ENCODE measurements at regions not wholly inside any gene's neighbourhood (a gene's known extent, or its start where the extent isn't known, plus 50 kb on each side); places are given as distances from the start of the nearest gene placed in this dataset.

DNA sequence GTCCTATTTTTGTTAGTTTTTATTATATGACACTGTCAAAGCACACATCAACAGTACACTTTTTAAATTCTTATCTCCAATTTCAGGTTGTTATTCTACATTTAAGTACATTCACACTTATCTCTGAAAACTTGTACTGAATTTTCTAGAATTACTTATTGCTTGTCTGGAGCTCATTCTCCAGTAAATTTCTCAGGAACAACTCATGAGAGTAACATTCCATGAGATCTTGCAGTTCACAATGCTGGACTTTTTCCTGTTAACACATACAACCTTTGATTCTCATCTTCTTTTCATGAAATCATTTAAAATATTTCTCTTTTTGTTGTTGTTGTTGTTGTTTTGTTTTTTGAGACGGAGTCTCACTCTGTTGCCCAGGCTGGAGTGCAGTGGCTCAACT is 320.9 kb upstream of the CAMK1G start:
- no peak for DNase-seq
- intact Hi-C loops (cut with DNase I): no loop called here

DNA sequence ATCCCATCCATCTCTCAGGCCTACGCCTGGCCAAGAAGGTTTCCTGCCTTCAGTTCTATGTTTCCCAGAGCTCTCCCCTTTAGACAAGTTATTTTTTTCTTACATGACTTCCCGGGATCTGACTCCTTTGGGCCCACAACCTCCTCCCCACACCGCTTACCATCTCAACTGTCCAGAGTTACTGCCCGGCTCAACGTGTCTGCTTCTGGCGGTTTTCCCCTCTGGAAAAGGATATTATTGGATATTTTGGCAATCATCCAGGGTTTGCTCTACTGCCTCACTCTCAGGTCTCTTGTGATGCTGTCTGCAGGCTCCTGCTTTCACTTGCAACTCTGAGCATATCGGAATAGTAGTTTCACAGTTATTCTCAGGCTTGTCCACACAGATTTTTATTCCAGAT is 318.2 kb upstream of the CAMK1G start:
- intact Hi-C loops (cut with DNase I): no loop called here
- DNase-seq: no peak

DNA sequence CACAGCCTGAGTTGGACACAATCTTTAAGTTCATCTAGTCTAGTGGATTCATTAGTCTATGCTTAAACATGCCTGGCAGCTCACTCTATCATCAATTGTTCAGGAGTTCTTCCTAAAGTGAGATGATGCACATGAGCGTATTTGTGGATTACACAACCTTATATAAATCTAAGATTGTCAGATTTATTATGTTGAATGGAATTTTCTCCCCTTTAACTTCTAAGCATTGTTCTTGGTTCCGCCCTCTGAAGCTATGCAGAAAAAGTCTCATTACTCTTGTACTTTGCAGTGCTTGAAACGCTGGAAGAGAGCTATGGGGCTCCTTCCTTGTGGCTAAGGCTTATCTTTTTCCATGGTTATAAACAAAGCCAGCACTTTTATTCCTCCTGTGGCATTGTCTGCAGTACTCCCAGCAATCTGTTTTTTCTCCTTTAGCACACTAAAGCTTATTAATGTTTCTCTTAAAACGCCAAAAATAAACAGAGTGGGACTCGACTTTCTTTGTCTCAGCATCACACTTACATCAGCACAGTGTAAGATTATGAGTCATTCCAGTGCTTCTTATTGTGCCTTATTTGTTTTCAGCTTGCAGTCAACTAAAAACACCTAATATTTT is 316.8 kb upstream of the CAMK1G start:
- intact Hi-C loops (cut with DNase I): no loop called here
- no peak for DNase-seq

DNA sequence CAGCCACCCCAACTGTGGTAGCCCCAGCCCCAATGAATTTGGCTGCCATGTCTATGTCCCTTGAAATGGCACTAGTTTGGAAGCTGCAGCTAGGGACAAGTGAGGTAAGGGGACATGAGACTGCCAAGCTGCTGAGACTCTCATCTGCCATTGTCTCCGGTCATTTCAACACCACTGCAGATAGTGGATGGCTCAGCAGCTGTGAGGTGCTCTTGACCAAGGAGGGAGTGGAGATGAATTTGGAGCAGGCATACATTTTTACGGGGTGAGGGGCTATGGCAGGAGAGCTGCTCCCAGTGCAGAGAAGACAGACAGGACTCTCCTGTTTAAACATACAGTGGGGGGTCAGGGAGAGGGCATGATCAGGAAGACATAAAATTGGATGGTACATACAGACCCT is 315.5 kb upstream of the CAMK1G start:
- no peak for DNase-seq
- intact Hi-C loops (cut with DNase I): no loop called here

DNA sequence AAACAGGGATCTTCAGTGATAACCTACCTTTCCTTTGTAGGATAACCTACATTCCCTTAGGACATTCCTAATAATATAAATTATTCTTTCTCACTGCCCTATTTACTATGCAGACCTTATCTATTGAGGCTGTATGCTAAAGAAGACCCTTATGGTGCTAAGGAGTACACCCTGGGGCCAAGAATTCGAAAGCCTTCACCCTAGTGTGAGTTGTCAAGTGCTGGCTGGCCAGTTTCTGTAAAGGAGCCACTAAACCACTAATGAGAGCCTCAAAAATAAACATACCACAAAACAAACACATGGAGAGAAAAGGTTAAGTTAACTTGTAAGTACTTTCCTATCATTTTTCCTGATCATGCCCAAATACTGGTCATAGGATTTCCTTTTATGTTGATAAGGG is 315.0 kb upstream of the CAMK1G start:
- DNase-seq: no peak
- intact Hi-C loops (cut with DNase I): no loop called here

DNA sequence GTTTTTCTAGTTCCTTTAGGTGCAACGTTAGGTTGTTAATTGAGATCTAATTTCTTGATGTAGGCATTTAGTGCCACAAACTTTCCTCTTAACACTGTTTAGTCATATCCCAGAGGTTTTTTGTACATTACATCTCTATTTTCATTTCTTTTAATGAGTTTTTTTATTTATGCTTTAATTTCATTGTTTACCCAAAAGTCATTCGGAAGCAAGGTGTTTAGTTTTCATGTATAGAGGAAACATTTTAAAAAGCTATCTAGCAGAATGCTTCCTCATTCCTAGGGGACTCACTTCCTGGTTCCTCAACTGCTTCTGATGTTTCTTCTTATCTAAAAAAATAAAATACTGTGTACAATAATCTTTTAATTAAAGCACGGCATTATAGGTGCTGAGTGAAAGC is 307.2 kb upstream of the CAMK1G start:
- no peak for DNase-seq
- intact Hi-C loops (cut with DNase I): no loop called here

DNA sequence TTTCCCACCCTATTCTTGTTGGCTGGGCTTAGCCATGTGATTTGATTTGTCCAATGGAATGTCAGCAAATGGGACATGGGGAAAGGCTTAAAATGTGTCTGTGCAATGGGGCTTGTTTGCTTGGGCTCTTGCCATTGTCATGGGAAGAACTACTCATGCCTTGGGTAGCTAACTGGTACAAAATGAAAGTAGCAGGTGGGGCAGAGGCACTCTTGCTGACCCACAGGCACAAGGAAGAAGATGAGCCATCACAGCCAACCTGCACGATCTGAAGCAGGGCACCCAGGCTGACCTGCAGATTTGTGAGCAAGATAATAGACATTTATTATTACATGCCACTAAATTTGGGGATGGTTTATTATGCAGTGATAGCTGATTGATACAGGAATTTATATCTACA is 305.9 kb upstream of the CAMK1G start:
- intact Hi-C loops (cut with DNase I): no loop called here

DNA sequence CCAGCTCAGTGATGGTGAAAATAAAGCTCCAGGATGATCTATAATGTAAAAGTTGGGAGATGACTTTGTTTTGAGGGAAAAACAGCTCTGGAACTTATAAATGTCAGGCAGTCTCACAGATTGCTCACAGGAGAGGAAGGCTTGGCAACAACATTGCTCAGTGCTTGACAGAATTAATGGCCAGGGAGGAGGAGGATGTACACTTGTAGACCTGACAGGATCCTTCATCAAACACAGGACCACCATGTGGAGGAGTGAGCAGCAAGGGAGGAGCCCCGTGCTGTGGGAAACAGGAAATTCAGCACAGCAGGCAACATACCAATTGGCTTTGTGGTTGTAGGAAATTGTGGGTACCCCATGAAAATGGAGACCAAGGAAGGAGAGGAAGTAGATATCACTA is 291.8 kb upstream of the CAMK1G start:
- intact Hi-C loops (cut with DNase I): no loop called here
- DNase-seq: no peak

More for the DNA sequence above, 305.9 kb upstream of the CAMK1G start:
- no peak for DNase-seq

DNA sequence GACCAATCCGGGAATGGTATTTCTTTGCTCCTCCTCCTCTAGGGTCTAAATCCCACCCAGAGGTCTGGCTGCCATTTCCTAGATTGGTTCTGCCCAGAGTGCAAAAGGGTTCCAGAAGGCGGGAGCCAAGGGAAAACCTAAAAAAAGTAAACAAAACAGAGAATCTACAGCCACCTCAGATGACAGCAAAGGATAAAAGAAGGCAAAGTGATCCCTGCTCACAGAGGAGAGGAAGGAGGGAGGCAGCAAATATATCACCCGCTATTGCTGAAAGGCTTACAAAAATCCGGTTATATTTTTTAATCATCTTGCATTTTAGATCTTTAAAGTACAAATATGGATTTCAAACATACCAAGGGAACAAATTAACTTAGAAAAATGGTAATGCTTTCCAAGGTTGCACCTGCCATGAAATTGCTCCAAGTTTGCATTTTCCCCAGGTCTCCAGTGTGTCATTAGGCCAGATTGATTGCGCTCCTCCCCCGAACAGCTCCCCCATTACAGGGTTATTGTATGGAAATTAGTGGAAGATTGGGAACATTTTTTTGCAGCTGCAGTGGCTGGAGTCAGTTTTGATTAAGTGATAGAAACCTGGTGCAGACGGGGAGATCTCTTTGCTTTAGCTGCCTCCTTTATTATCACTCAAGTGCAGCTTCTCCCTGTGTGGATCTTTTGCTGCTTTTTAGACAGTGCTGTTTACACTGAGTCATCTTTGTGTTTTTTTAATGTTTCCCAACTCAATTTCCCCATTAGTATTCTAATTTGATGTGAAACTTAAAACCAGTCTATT is 280.5 kb upstream of the CAMK1G start:
- intact Hi-C loops (cut with DNase I): no loop called here
- DNase-seq: no peak

DNA sequence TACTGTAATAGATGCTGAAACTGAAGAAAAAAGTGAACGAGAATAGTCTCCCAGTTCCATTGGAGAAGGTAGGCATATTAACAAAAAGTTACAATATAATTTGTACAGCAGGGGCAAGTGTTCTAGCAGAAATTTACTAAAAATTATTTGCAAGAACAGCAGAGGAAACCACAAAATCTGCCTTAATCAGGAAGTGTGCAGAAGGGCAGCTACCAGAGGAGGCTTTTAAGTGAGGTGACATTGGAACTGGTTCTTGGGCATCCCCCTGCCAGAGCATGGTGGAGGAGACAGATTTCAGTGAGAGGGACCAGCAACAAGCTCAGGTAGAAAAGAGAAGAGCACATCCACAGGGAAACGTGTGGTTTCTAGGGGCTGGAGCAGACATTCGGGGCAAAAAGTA is 279.3 kb upstream of the CAMK1G start:
- intact Hi-C loops (cut with DNase I): no loop called here
- DNase-seq: no peak

DNA sequence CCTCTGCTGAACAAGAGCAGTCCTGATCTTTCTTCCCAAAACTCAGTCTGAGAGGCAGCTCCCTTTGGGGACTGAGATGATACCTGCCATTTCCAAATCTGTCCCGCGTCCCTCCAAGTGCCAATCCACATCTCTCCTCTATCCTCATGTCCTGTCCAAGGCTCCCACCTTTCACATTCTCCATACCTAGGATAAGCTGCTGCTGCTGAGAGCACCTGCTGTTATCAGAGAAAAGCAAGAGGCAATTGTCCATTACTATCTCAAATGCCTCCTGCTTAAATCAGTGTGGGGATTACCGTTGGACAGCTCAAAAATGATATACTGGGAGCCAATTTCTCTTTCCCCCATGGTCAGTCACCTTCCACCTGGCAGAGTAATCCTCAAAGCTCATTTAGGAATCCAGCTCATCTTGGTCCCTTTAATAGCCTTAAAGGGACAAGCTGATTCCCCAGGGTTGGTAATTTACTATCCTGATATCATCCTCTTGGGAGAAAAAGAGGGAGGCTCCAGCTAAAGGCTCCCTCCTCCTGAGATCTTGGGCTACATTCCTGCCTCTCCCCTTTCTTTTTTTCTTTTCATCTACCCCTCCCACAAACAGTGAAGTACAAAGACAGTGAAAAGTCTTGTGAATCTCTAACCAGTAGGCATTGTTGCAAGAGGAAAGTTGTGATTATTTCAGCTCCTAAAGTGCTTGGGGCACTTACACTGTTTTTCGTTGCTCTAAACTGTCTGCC is 278.1 kb upstream of the CAMK1G start:
- DNase-seq: no peak
- intact Hi-C loops (cut with DNase I): no loop called here

DNA sequence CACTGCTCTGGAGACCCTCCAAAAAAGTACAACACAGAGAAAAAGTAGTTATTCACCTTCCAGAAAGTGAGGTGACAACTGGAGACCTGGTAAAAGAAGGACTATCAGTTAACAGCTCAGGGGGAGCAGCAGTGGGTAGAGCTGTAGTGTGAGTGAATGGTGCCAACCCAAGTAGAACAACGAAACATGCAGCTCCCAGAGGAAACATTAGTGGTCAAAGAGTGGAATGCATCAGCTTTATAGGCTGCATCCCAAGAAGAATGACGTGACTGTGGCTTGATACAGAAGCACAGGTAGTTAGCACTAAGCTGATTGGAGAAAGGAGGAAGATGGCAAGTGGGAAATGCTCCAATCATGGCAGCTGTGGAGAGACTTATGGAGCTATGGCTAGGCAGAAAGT is 275.7 kb upstream of the CAMK1G start:
- intact Hi-C loops (cut with DNase I): no loop called here
- no peak for DNase-seq

DNA sequence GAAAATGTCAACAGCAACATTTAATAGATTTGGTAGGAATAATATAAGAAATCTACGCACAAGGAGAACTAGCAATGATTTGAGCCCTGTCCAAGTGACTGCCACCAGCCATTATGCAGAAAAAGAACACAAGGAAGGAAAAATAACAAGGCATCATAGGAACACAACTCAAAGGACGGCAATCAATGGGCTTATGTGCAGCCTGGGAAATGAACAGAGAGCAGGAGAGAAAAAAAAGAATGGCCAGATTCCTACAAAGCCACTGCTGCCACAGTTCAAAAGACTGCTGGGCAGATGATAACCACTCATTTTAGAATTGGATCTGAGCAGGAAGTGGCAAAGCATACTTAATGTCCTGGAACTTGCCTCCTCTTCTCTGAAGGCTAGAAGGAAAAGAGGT is 274.3 kb upstream of the CAMK1G start:
- intact Hi-C loops (cut with DNase I): no loop called here
- no peak for DNase-seq

DNA sequence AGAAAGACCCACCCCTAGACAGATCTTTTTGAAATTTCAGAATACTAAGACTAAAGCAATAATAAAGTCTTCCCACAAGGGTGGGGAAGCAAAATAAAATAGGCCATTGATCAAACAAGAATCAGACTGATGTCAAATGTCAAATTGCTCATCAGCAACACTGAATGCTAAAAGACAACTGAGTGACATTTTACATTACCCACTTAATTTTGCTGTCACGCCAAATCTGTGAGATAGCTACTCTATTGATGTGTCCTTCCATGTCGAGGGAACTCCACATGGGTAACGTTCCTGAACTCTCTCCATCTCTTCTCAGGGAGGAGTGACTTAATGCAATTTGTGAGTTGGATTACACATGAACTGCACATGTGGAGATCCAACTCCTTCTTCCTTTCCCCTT is 271.7 kb upstream of the CAMK1G start:
- DNase-seq: no peak
- intact Hi-C loops (cut with DNase I): no loop called here

DNA sequence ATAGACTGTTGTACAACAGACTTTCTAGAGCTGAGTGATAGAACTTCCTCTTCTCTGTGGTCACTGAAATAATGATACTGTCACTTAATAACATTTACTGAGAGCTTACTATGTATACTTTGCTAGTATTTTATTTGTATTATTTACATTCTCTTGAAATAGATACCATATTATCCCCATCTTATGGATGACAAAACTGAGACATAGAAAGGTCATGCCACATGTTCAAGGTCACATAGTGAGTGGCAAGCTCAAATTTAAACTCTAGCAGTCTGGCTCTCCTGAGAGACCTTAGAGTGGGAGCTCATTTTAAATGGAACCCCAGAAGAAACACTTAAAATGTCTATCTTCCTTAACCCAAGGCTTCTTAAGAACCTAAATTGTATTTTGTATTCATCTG is 266.6 kb upstream of the CAMK1G start:
- no peak for DNase-seq
- intact Hi-C loops (cut with DNase I): no loop called here

DNA sequence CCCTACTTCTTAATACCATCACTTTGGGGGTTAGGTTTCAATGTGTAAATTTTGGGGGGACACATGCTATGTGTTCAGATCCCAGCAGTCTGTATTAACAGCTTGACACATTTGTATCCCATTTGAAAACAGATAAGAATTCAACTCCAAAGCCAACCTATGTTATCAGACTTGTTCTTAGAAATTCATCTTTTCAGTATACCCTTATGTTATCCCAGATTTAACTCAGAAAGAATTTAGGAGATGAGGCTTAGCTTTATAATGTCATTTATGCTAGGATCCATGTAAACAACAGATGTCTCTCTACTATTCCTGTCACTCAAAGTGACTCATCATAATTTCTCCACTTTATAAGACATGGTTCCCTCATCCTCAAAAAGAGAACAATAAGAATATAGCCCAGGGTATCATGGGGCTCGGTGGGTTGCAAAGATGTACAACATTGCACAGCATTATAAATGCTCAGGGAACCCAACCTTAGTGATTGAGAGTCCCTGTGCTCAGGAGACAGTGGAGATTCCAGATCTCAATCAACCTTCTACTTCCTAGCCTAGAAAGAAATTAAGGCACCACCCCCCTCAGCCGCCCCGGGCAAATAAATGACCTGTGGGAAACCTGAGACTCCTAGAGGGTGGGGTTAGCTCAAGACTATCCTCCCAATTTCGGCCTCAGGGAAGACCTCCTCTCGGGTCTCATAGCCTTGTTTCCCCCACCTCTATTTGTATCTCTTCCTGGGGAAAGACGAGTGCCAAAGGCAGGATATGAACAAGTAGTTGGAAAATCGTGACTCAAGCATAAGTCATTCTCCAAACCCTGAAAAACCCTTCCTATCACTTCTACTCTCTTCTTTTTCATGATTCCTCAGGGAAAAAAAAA is 265.1 kb upstream of the CAMK1G start:
- intact Hi-C loops (cut with DNase I): no loop called here
- DNase-seq: no peak

DNA sequence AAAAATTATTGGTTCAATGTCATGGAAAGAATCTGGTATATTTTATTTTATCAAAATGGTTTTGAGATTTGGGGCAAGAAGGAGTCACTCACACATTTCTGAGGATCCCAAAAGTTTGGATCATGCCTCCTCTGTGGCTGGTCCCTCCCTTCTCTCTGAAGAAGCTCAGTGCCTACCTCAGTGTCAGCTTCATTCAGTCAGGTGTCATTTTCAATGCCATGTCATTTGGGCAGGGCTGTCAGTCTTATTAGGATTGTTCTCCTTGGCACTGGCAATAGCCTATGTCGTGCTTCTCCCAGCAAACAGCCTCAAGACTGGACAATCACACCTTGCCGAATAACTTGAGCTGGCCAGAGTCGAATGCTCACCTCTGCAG is 264.5 kb upstream of the CAMK1G start:
- intact Hi-C loops (cut with DNase I): no loop called here
- no peak for DNase-seq

DNA sequence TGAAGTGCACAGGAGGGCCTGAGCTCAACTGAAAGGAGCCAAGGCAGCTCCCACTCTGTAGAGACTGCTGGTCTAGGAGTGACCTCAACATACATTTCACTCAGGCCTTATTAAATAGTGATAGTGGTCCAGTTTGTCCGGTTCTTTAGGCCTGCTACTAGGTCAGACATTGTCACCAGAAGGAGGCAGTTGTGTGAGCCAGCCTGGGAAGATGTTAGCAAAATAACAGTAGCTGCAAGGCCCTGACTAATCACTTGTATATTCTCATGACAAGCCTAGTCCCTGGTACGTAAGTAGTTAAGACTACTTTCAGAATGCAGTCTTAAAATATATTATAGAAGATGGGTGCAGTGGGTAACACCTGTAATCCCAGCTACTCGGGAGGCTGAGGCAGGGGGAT is 264.0 kb upstream of the CAMK1G start:
- no peak for DNase-seq
- intact Hi-C loops (cut with DNase I): no loop called here

DNA sequence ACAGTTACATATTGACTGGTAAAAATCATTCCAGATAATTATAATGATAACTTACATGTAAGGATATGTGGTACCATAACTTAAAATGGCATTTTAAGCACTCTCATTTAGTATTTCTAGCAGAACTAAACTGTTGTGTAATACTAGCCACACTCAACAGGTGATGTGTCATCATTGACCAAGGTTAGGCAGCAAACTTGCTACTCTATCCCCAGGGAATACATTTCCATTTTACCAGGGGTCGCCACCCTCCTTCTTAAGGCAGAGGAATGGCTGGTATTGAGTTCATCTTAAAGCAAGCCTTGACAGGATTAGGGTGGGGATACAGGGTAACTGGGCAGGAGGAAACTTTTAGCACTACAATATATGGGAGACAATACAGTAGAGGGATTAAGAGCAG is 259.8 kb upstream of the CAMK1G start:
- intact Hi-C loops (cut with DNase I): no loop called here
- no peak for DNase-seq

DNA sequence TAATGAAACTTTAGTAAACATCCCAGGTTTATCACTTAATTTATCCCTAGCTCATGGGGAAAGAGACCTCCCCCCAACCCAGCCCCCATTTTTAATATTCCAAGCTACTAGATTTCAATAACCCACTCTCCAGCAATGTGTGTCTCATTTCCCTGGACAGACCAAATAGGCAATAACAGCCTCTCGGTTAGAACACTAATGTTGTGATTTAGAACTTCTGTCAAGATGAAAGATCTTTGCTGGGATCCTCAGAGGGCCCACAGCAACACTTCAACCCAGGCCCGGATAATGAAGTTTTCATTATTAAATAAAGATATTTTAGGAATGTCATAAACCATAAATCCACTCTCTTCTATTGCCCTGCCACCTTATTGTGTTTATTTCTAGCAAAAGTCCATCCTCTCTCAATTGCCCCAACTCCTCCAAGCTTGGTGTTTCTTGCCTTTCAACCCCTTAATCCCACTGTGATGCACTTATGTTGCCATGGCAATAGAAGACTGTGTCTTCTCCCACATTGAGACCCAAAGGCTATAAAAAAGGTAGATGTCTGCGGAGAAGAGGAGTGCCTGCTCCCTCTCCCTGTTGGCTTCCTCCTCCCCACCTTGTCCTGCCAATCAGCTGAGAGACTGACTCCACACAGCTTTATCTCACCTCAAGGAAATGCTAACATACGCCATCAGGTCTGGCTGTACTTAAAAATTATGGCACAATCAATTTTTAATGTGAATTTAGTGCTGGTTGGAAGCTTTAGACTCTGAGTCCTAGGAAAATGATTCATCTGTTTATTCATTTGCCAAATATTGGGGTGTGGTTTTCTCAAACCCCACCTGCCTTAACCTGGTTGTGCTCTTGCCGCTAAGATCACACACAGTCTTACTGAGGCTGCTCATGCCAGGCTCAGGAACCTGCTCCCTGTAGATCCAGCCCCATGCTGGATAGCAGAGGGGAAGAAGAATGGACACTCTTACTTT is 258.3 kb upstream of the CAMK1G start:
- intact Hi-C loops (cut with DNase I): no loop called here
- no peak for DNase-seq

All from posterior cingulate gyrus (tissue), 11 donors.